PC-9 (cell line): ENCODE measurements at regions not wholly inside any gene's neighbourhood (a gene's known extent, or its start where the extent isn't known, plus 50 kb on each side); places are given as distances from the start of the nearest gene placed in this dataset.

Source experiments
- BruUV-seq: library from RNA; stranded (reverse); fragments of 400-500 nt; replicated peaks from 2 replicates; lab custom pipeline; 2021; lab: Mats Ljungman, UMichigan
- CTCF ChIA-PET: fragments of 300-600 bp; sonication (Branson Sonifier 250); formaldehyde crosslinking; loops from one replicate; lab custom pipeline; 2022; ENCODE audit warnings: antibody characterized with exemption; lab: Charles Lee
- POLR2A ChIA-PET: fragments of 300-600 bp; sonication (Branson Sonifier 250); formaldehyde crosslinking; loops from one replicate; lab custom pipeline; 2022; ENCODE audit warnings: antibody characterized with exemption; ENCODE audit not compliant: unreplicated experiment; lab: Charles Lee
- DNase-seq, 2 experiments: peaks; one replicate each; pipeline versions ENCODE4 v3.0.0 to v3.0.0-alpha.2; 2015 to 2022; ENCODE audit warnings: mixed read lengths in 1 of 2
- H2AFZ ChIP-seq: fragments of 200-600 bp; sonication (generic); 2 replicates; pipeline ENCODE4 v1.8.1; 2017; ENCODE audit warnings: antibody characterized with exemption
- H3F3A ChIP-seq: fragments of 200-600 bp; sonication (generic); 2 replicates; pipeline ENCODE4 v1.8.1; 2017; ENCODE audit warnings: antibody characterized with exemption, mild to moderate bottlenecking, low read depth; ENCODE audit not compliant: insufficient read depth
- H3K27ac ChIP-seq: fragments of 200-600 bp; sonication (generic); 2 replicates; pipeline ENCODE4 v1.6.1; 2016; ENCODE audit warnings: mixed run types
- H3K27me3 ChIP-seq: fragments of 200-600 bp; sonication (generic); 2 replicates; pipeline ENCODE4 v1.6.1; 2016; ENCODE audit warnings: low read depth, mixed run types; ENCODE audit not compliant: insufficient read depth
- H3K36me3 ChIP-seq: fragments of 200-600 bp; sonication (generic); 2 replicates; pipeline ENCODE4 v1.6.1; 2016; ENCODE audit warnings: low read depth, mixed run types
- H3K4me1 ChIP-seq: fragments of 200-600 bp; sonication (generic); replicated peaks from 2 replicates; pipeline ENCODE4 v1.6.1; 2016; ENCODE audit warnings: mixed run types; ENCODE audit not compliant: insufficient read depth
- H3K4me2 ChIP-seq: fragments of 200-600 bp; sonication (generic); 2 replicates; pipeline ENCODE4 v1.6.1; 2017; ENCODE audit warnings: mixed run types
- H3K4me3 ChIP-seq: fragments of 200-600 bp; sonication (generic); 2 replicates; pipeline ENCODE4 v1.6.1; 2016; ENCODE audit warnings: mixed run types
- H3K79me2 ChIP-seq: fragments of 200-600 bp; sonication (generic); 2 replicates; pipeline ENCODE4 v1.6.1; 2017; ENCODE audit warnings: low read depth, mixed run types
- H3K9me2 ChIP-seq: fragments of 200-600 bp; sonication (generic); 2 replicates; pipeline ENCODE4 v1.8.1; 2017; ENCODE audit warnings: mild to moderate bottlenecking; ENCODE audit not compliant: insufficient read depth
- H3K9me3 ChIP-seq: fragments of 200-600 bp; sonication (generic); 2 replicates; pipeline ENCODE4 v1.8.1; 2016; ENCODE audit warnings: low read depth; ENCODE audit not compliant: insufficient read depth
- H4K20me1 ChIP-seq: fragments of 200-600 bp; sonication (generic); 2 replicates; pipeline ENCODE4 v1.8.1; 2017; ENCODE audit not compliant: insufficient read depth
- EZH2 ChIP-seq: fragments of 200-600 bp; sonication (generic); IDR thresholded peaks from 2 replicates; pipeline ENCODE4 v1.8.0; 2017; ENCODE audit warnings: antibody characterized with exemption, low read depth
- intact Hi-C: fragments of 100-400 bp; cut with micrococcal nuclease; formaldehyde crosslinking; loops from one replicate; pipeline ENCODE4 v1.10.0; 2022; ENCODE audit not compliant: unreplicated experiment
- TF ChIP-seq, protein P1 (sequence below): fragments of 200-600 bp; sonication (generic); conservative IDR thresholded peaks from 2 replicates; pipeline ENCODE4 v1.6.1; 2017; ENCODE audit warnings: mixed run types, antibody characterized with exemption, mild to moderate bottlenecking, moderate library complexity

- no peaks in the 10 kb centered on the region for H3K9me2 ChIP-seq
- no peaks in the 10 kb centered on the region for H3K4me1 ChIP-seq
- POLR2A ChIA-PET, result no interaction called here
- H2AFZ ChIP-seq, result no peak overlapping the region
- no peaks in the 10 kb centered on the region for H3K79me2 ChIP-seq
- BruUV-seq, result no TSS peak
- H3K27ac ChIP-seq, result no peak overlapping the region
- H3K4me3 ChIP-seq, result no peak overlapping the region
- H4K20me1 ChIP-seq, result no peaks in the 10 kb centered on the region
- H3F3A ChIP-seq, result no peaks in the 10 kb centered on the region
- intact Hi-C loops, result no loop called here
- H3K4me2 ChIP-seq, result no peak overlapping the region
- no peaks in the 10 kb centered on the region for H3K27me3 ChIP-seq
- no peak for DNase-seq
- TF ChIP-seq, protein P1, sequence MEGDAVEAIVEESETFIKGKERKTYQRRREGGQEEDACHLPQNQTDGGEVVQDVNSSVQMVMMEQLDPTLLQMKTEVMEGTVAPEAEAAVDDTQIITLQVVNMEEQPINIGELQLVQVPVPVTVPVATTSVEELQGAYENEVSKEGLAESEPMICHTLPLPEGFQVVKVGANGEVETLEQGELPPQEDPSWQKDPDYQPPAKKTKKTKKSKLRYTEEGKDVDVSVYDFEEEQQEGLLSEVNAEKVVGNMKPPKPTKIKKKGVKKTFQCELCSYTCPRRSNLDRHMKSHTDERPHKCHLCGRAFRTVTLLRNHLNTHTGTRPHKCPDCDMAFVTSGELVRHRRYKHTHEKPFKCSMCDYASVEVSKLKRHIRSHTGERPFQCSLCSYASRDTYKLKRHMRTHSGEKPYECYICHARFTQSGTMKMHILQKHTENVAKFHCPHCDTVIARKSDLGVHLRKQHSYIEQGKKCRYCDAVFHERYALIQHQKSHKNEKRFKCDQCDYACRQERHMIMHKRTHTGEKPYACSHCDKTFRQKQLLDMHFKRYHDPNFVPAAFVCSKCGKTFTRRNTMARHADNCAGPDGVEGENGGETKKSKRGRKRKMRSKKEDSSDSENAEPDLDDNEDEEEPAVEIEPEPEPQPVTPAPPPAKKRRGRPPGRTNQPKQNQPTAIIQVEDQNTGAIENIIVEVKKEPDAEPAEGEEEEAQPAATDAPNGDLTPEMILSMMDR, result no peak
- TF ChIP-seq EZH2, result no peak
- H3K9me3 ChIP-seq, result no peaks in the 10 kb centered on the region
- no peaks in the 10 kb centered on the region for H3K36me3 ChIP-seq
- CTCF ChIA-PET, result no interaction called here
These were observed 173.2 kb upstream of the TECRL start for GRCh38 chr4:64582492-64582891.

GRCh38 chr4:64581422-64581821 lies 172.2 kb upstream of the TECRL start:
- Histone ChIP-seq H3K36me3 (no peaks in the 10 kb centered on the region), H3K27ac (no peak overlapping the region), H3K4me3 (no peak overlapping the region), H3K9me2 (no peaks in the 10 kb centered on the region), H3K79me2 (no peaks in the 10 kb centered on the region), H3K27me3 (no peaks in the 10 kb centered on the region), H2AFZ (no peak overlapping the region), H3K4me2 (no peak overlapping the region), H3K9me3 (no peaks in the 10 kb centered on the region), H4K20me1 (no peaks in the 10 kb centered on the region), H3F3A (no peaks in the 10 kb centered on the region), H3K4me1 (no peaks in the 10 kb centered on the region)
- intact Hi-C loops, result no loop called here
- TF ChIP-seq EZH2, result no peak
- TF ChIP-seq, protein P1, result no peak
- no TSS peak for BruUV-seq
- ChIA-PET POLR2A (no interaction called here), CTCF (no interaction called here)
- no peak for DNase-seq

GRCh38 chr4:64564126-64564525 lies 154.9 kb upstream of the TECRL start:
- no peak for DNase-seq
- ChIA-PET CTCF (no interaction called here), POLR2A (no interaction called here)
- H3K27me3 ChIP-seq, result no peaks in the 10 kb centered on the region
- no peaks in the 10 kb centered on the region for H3K9me2 ChIP-seq
- H3K36me3 ChIP-seq, result no peaks in the 10 kb centered on the region
- H2AFZ ChIP-seq, result no peak overlapping the region
- no peak overlapping the region for H3K27ac ChIP-seq
- no peaks in the 10 kb centered on the region for H3F3A ChIP-seq
- no peak overlapping the region for H3K4me3 ChIP-seq
- H3K4me2 ChIP-seq, result no peak overlapping the region
- no peaks in the 10 kb centered on the region for H3K79me2 ChIP-seq
- intact Hi-C loops, result no loop called here
- no peaks in the 10 kb centered on the region for H3K9me3 ChIP-seq
- BruUV-seq, result no TSS peak
- no peak for TF ChIP-seq EZH2
- TF ChIP-seq, protein P1, result no peak
- no peaks in the 10 kb centered on the region for H3K4me1 ChIP-seq
- H4K20me1 ChIP-seq, result no peaks in the 10 kb centered on the region
